GM12891 (cell line): ENCODE measurements at regions not wholly inside any gene's neighbourhood (a gene's known extent, or its start where the extent isn't known, plus 50 kb on each side); places are given as distances from the start of the nearest gene placed in this dataset.

Experiments used
- POLR2A ChIP-seq: IDR thresholded peaks from 2 replicates; pipeline ENCODE4 v1.6.1; 2011; ENCODE audit warnings: low read depth, low read length, control low read depth
- POLR2AphosphoS5 ChIP-seq: IDR thresholded peaks from 2 replicates; pipeline ENCODE4 v1.6.1; 2011; ENCODE audit warnings: low read depth, low read length, control low read depth

GRCh38 chr2:9693196-9693491 is 62.3 kb upstream of the YWHAQ start:
- TF ChIP-seq POLR2A (no peak), POLR2AphosphoS5 (no peak)
